Muscle of back (tissue), 3 donors: ENCODE measurements at regions not wholly inside any gene's neighbourhood (a gene's known extent, or its start where the extent isn't known, plus 50 kb on each side); places are given as distances from the start of the nearest gene placed in this dataset.

ENCODE experiments used
- DNase-seq, 3 donors: peaks; one replicate each; pipeline versions ENCODE4 v3.0.0 to v3.0.0-alpha.2; 2013

- DNase-seq: no peak
Measured at GRCh38 chr1:218765753-218766152, 407.9 kb upstream of the LYPLAL1 start.

- DNase-seq: peak in 2 of 3 donors; percentile 4 to 35
Measured at GRCh38 chr1:218771931-218772330, 401.7 kb upstream of the LYPLAL1 start.

- DNase-seq: peak in 2 of 3 donors; percentile 23 to 54
Measured at GRCh38 chr1:218772575-218772974, 401.1 kb upstream of the LYPLAL1 start.

GRCh38 chr1:218775501-218776021 lies 398.1 kb upstream of the LYPLAL1 start:
- no peak for DNase-seq

GRCh38 chr1:218778257-218779126 lies 395.2 kb upstream of the LYPLAL1 start:
- DNase-seq: no peak

- no peak for DNase-seq
Measured at GRCh38 chr1:218779341-218780100, 394.2 kb upstream of the LYPLAL1 start.

- no peak for DNase-seq
Measured at GRCh38 chr1:218783131-218783530, 390.5 kb upstream of the LYPLAL1 start.

GRCh38 chr1:218783916-218784315 lies 389.8 kb upstream of the LYPLAL1 start:
- DNase-seq: no peak

- DNase-seq: peak in 1 of 3 donors; percentile 6
Measured at GRCh38 chr1:218785928-218786327, 387.8 kb upstream of the LYPLAL1 start.

- no peak for DNase-seq
Measured at GRCh38 chr1:218787826-218788225, 385.9 kb upstream of the LYPLAL1 start.

GRCh38 chr1:218796773-218797172 lies 376.9 kb upstream of the LYPLAL1 start:
- no peak for DNase-seq

- no peak for DNase-seq
Measured at GRCh38 chr1:218802799-218803198, 370.9 kb upstream of the LYPLAL1 start.

GRCh38 chr1:218803351-218803997 lies 370.2 kb upstream of the LYPLAL1 start:
- DNase-seq: no peak

- DNase-seq: no peak
Measured at GRCh38 chr1:218804014-218804785, 369.5 kb upstream of the LYPLAL1 start.

GRCh38 chr1:218809061-218809460 lies 364.6 kb upstream of the LYPLAL1 start:
- peak in 2 of 3 donors; percentile 16 to 30 for DNase-seq

- peak in 1 of 3 donors; percentile 5 for DNase-seq
Measured at GRCh38 chr1:218809625-218810024, 364.1 kb upstream of the LYPLAL1 start.

GRCh38 chr1:218810306-218810705 lies 363.4 kb upstream of the LYPLAL1 start:
- DNase-seq: peak; percentile 64 to 90 (median 76)

GRCh38 chr1:218811497-218811896 lies 362.2 kb upstream of the LYPLAL1 start:
- DNase-seq: peak in 2 of 3 donors; percentile 31 to 50

GRCh38 chr1:218812360-218812759 lies 361.3 kb upstream of the LYPLAL1 start:
- no peak for DNase-seq

GRCh38 chr1:218813237-218813636 lies 360.4 kb upstream of the LYPLAL1 start:
- DNase-seq: no peak

- DNase-seq: no peak
Measured at GRCh38 chr1:218815076-218815475, 358.6 kb upstream of the LYPLAL1 start.
